Nephron progenitor cell (in vitro differentiated cells): ENCODE measurements at regions not wholly inside any gene's neighbourhood (a gene's known extent, or its start where the extent isn't known, plus 50 kb on each side); places are given as distances from the start of the nearest gene placed in this dataset.

ENCODE experiments used
- DNase-seq: peaks from one replicate; pipeline ENCODE4 v3.0.0; 2021
- H3K27ac Mint-ChIP-seq: 2 replicates; pipeline ENCODE4 v1.8.0; 2021; ENCODE audit warnings: mild to moderate bottlenecking, moderate library complexity, mixed read lengths
- H3K27me3 Mint-ChIP-seq: 2 replicates; pipeline ENCODE4 v1.8.0; 2021; ENCODE audit warnings: mild to moderate bottlenecking, low read depth, mixed read lengths; ENCODE audit not compliant: poor library complexity
- H3K36me3 Mint-ChIP-seq: 2 replicates; pipeline ENCODE4 v1.8.0; 2021; ENCODE audit warnings: low read depth, mixed read lengths
- H3K4me1 Mint-ChIP-seq: 2 replicates; pipeline ENCODE4 v1.8.0; 2021; ENCODE audit warnings: mixed read lengths
- H3K4me3 Mint-ChIP-seq: 2 replicates; pipeline ENCODE4 v1.8.0; 2021; ENCODE audit warnings: mild to moderate bottlenecking, moderate library complexity, mixed read lengths
- H3K9me3 Mint-ChIP-seq: 2 replicates; pipeline ENCODE4 v1.8.0; 2021; ENCODE audit warnings: mild to moderate bottlenecking, moderate library complexity, mixed read lengths
- CTCF ChIP-seq: fragments of 200-600 bp; sonication (generic); IDR thresholded peaks from 2 replicates; pipeline ENCODE4 v1.5.0; 2021; ENCODE audit warnings: antibody characterized with exemption

- Mint-ChIP-seq H3K9me3 (no peaks in the 10 kb centered on the region), H3K4me1 (peaks cover 23% of the 10 kb centered on the region), H3K27me3 (no peaks in the 10 kb centered on the region), H3K4me3 (no peak overlapping the region), H3K36me3 (no peaks in the 10 kb centered on the region), H3K27ac (no peak overlapping the region)
- DNase-seq = no peak
- no peak for TF ChIP-seq CTCF
Observed at GRCh38 chr10:107264742-107265141, 100.2 kb upstream of the SORCS1 start.

- Mint-ChIP-seq H3K27ac (no peak overlapping the region), H3K4me3 (no peak overlapping the region), H3K4me1 (no peaks in the 10 kb centered on the region), H3K36me3 (no peaks in the 10 kb centered on the region), H3K9me3 (no peaks in the 10 kb centered on the region), H3K27me3 (no peaks in the 10 kb centered on the region)
- no peak for TF ChIP-seq CTCF
- no peak for DNase-seq
Observed at GRCh38 chr10:107244122-107244521, 79.6 kb upstream of the SORCS1 start.

- no peak overlapping the region for H3K27ac Mint-ChIP-seq
Observed at GRCh38 chr10:107238275-107238674, 73.8 kb upstream of the SORCS1 start.

GRCh38 chr10:107232013-107232412 is 67.5 kb upstream of the SORCS1 start:
- no peak overlapping the region for H3K27ac Mint-ChIP-seq
- no peaks in the 10 kb centered on the region for H3K36me3 Mint-ChIP-seq
- no peaks in the 10 kb centered on the region for H3K4me1 Mint-ChIP-seq
- peaks cover 4% of the 10 kb centered on the region for H3K27me3 Mint-ChIP-seq
- peaks cover 5% of the 10 kb centered on the region for H3K9me3 Mint-ChIP-seq
- H3K4me3 Mint-ChIP-seq = no peak overlapping the region
- no peak for TF ChIP-seq CTCF
- no peak for DNase-seq

More at GRCh38 chr10:107238275-107238674, 73.8 kb upstream of the SORCS1 start:
- H3K27me3 Mint-ChIP-seq = peaks cover 2% of the 10 kb centered on the region
- no peaks in the 10 kb centered on the region for H3K9me3 Mint-ChIP-seq
- no peaks in the 10 kb centered on the region for H3K4me1 Mint-ChIP-seq
- H3K36me3 Mint-ChIP-seq = no peaks in the 10 kb centered on the region
- TF ChIP-seq CTCF = no peak
- no peak for DNase-seq
- no peak overlapping the region for H3K4me3 Mint-ChIP-seq

GRCh38 chr10:107230887-107231286 is 66.4 kb upstream of the SORCS1 start:
- Mint-ChIP-seq H3K27me3 (peaks cover 6% of the 10 kb centered on the region), H3K4me3 (no peak overlapping the region), H3K4me1 (no peaks in the 10 kb centered on the region), H3K36me3 (no peaks in the 10 kb centered on the region), H3K27ac (no peak overlapping the region), H3K9me3 (peaks cover 5% of the 10 kb centered on the region)
- DNase-seq = no peak
- TF ChIP-seq CTCF = no peak

- Mint-ChIP-seq H3K27ac (no peak overlapping the region), H3K9me3 (no peaks in the 10 kb centered on the region), H3K27me3 (no peaks in the 10 kb centered on the region), H3K4me1 (no peaks in the 10 kb centered on the region), H3K36me3 (no peaks in the 10 kb centered on the region), H3K4me3 (no peak overlapping the region)
- no peak for DNase-seq
- no peak for TF ChIP-seq CTCF
Observed at GRCh38 chr10:107215681-107216080, 51.2 kb upstream of the SORCS1 start.
